ENCODE measurements at regions not wholly inside any gene's neighbourhood (a gene's known extent, or its start where the extent isn't known, plus 50 kb on each side); places are given as distances from the start of the nearest gene placed in this dataset.

DNA sequence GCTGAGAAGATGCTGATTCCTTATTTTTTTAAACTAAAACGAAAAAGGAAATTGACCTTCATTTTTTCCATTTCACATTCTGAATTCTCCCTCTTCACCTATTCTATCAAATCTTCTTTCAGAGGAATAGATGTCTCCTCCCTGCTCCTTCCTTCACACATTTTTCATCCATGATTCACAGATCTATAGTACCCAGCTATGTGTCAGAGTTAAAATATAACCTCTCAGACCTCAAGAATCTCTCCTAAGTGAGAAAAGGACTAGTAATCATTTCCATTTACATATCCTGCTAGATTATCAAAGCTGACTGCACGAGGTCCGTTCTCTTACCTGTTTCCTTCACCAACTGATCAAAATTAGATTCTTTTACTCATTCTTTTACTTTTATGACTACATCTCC is 1297.6 kb upstream of the ALCAM start:
- H3K27me3 Mint-ChIP-seq (ENCODE audit: insufficient read depth, unreplicated experiment) = no peaks in the 10 kb centered on the region
- H3K9me3 Mint-ChIP-seq (ENCODE audit: unreplicated experiment) = peaks cover 14% of the 10 kb centered on the region
- no peak overlapping the region for H3K4me3 Mint-ChIP-seq (ENCODE audit: unreplicated experiment)
- intact Hi-C loops (cut with micrococcal nuclease; ENCODE audit: unreplicated experiment) = no loop called here
- Histone ChIP-seq H3K36me3 (ENCODE audit: control insufficient read depth, insufficient read depth, low read length) (no peaks in the 10 kb centered on the region), H3K4me3 (ENCODE audit: low read depth, low read length) (no peak overlapping the region), H3K4me1 (peaks cover 12% of the 10 kb centered on the region; the same call in 1 of the 2 replicates), H3K9me3 (no peaks in the 10 kb centered on the region), H3K27me3 (replicated peaks; ENCODE audit: control insufficient read depth, insufficient read depth, low read length) (no peaks in the 10 kb centered on the region)
- TF ChIP-seq, protein P1, sequence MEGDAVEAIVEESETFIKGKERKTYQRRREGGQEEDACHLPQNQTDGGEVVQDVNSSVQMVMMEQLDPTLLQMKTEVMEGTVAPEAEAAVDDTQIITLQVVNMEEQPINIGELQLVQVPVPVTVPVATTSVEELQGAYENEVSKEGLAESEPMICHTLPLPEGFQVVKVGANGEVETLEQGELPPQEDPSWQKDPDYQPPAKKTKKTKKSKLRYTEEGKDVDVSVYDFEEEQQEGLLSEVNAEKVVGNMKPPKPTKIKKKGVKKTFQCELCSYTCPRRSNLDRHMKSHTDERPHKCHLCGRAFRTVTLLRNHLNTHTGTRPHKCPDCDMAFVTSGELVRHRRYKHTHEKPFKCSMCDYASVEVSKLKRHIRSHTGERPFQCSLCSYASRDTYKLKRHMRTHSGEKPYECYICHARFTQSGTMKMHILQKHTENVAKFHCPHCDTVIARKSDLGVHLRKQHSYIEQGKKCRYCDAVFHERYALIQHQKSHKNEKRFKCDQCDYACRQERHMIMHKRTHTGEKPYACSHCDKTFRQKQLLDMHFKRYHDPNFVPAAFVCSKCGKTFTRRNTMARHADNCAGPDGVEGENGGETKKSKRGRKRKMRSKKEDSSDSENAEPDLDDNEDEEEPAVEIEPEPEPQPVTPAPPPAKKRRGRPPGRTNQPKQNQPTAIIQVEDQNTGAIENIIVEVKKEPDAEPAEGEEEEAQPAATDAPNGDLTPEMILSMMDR (IDR thresholded peaks at IDR 0.05; ENCODE audit: insufficient read depth in 1 of 2, low read depth in 1 of 2, low read length in 1 of 2, severe bottlenecking in 1 of 2, unreplicated experiment in 1 of 2) = no peak
- H3K4me1 Mint-ChIP-seq (ENCODE audit: low read depth, unreplicated experiment) = peaks cover 21% of the 10 kb centered on the region
- POLR2A ChIA-PET = no interaction called here
- no TSS peak for BruUV-seq (replicated peaks)
- H3K36me3 Mint-ChIP-seq (ENCODE audit: insufficient read depth, unreplicated experiment) = no peaks in the 10 kb centered on the region
- CTCF ChIA-PET = no interaction called here
- H3K27ac Mint-ChIP-seq (ENCODE audit: unreplicated experiment) = peak overlapping the region; percentile 55
- no peak for DNase-seq

- Mint-ChIP-seq H3K4me3 (ENCODE audit: unreplicated experiment) (no peak overlapping the region), H3K27me3 (ENCODE audit: insufficient read depth, unreplicated experiment) (no peaks in the 10 kb centered on the region), H3K27ac (ENCODE audit: unreplicated experiment) (no peak overlapping the region), H3K9me3 (ENCODE audit: unreplicated experiment) (peaks cover 14% of the 10 kb centered on the region), H3K4me1 (ENCODE audit: low read depth, unreplicated experiment) (peaks cover 21% of the 10 kb centered on the region), H3K36me3 (ENCODE audit: insufficient read depth, unreplicated experiment) (no peaks in the 10 kb centered on the region)
- TF ChIP-seq, protein P1 (IDR thresholded peaks at IDR 0.05; ENCODE audit: insufficient read depth in 1 of 2, low read depth in 1 of 2, low read length in 1 of 2, severe bottlenecking in 1 of 2, unreplicated experiment in 1 of 2) = no peak
- H3K27me3 ChIP-seq (replicated peaks; ENCODE audit: control insufficient read depth, insufficient read depth, low read length) = no peaks in the 10 kb centered on the region
- H3K4me1 ChIP-seq = peaks cover 12% of the 10 kb centered on the region; the same call in 1 of the 2 replicates
- H3K4me3 ChIP-seq (ENCODE audit: low read depth, low read length) = no peak overlapping the region
- DNase-seq = no peak
- no TSS peak for BruUV-seq (replicated peaks)
- H3K36me3 ChIP-seq (ENCODE audit: control insufficient read depth, insufficient read depth, low read length) = no peaks in the 10 kb centered on the region
- CTCF ChIA-PET = no interaction called here
- POLR2A ChIA-PET = no interaction called here
- intact Hi-C loops (cut with micrococcal nuclease; ENCODE audit: unreplicated experiment) = no loop called here
- H3K9me3 ChIP-seq = no peaks in the 10 kb centered on the region
These were observed 1295.8 kb upstream of the ALCAM start for GRCh38 chr3:104070906-104071305.

DNA sequence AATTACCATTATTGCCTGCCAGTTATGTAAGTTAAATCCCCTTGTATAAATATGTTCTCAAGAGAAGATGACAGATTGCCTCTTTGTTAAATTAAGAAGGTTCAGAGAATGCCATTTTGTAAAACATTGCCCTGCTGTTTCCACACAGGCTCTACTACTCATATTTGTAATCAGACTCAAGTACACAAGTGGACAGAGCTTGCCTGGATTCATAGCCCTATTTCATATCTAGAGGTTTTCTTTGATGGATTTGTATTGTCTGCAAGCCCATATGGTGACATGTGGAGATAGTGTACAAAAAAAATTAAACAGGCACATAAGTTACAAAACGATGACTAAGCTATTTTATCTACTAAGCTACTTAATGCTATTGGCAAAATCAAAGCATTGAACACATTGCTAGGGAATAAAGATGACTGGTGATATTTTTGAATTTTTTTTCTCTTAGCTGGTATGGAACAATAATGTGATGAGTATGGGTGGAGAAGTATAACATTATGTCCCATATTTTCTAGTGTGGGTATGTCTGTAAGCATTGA is 1286.6 kb upstream of the ALCAM start:
- H3K4me1 ChIP-seq = no peaks in the 10 kb centered on the region
- H3K4me3 ChIP-seq (ENCODE audit: low read depth, low read length) = no peak overlapping the region
- TF ChIP-seq, protein P1 (IDR thresholded peaks at IDR 0.05; ENCODE audit: insufficient read depth in 1 of 2, low read depth in 1 of 2, low read length in 1 of 2, severe bottlenecking in 1 of 2, unreplicated experiment in 1 of 2) = no peak
- no peaks in the 10 kb centered on the region for H3K9me3 ChIP-seq
- BruUV-seq (replicated peaks) = no TSS peak
- Mint-ChIP-seq H3K27ac (ENCODE audit: unreplicated experiment) (no peak overlapping the region), H3K27me3 (ENCODE audit: insufficient read depth, unreplicated experiment) (no peaks in the 10 kb centered on the region), H3K9me3 (ENCODE audit: unreplicated experiment) (no peaks in the 10 kb centered on the region), H3K4me3 (ENCODE audit: unreplicated experiment) (no peak overlapping the region), H3K4me1 (ENCODE audit: low read depth, unreplicated experiment) (no peaks in the 10 kb centered on the region), H3K36me3 (ENCODE audit: insufficient read depth, unreplicated experiment) (no peaks in the 10 kb centered on the region)
- POLR2A ChIA-PET = no interaction called here
- CTCF ChIA-PET = no interaction called here
- H3K27me3 ChIP-seq (replicated peaks; ENCODE audit: control insufficient read depth, insufficient read depth, low read length) = no peaks in the 10 kb centered on the region
- no peak for DNase-seq
- no peaks in the 10 kb centered on the region for H3K36me3 ChIP-seq (ENCODE audit: control insufficient read depth, insufficient read depth, low read length)
- intact Hi-C loops (cut with micrococcal nuclease; ENCODE audit: unreplicated experiment) = no loop called here

Data from Caco-2 (cell line).